Liver (tissue), 8 donors: ENCODE measurements at regions not wholly inside any gene's neighbourhood (a gene's known extent, or its start where the extent isn't known, plus 50 kb on each side); places are given as distances from the start of the nearest gene placed in this dataset.
"Not testable (repeated sequence)": the region's sequence is repeated elsewhere in the genome, so short reads cannot be mapped to it uniquely, and the experiment has no call there.

Experiments used
- DNase-seq: peaks from one replicate; pipeline ENCODE4 v3.0.0-alpha.2; 2017; ENCODE audit warnings: low spot score
- H3K27ac ChIP-seq, 2 donors: one replicate each; pipeline ENCODE4 v1.7.0; 2013; ENCODE audit warnings: inconsistent platforms in 2 of 2, low read length in 2 of 2, control low read depth in 1 of 2, low read depth in 1 of 2, mild to moderate bottlenecking in 1 of 2
- H3K27me3 ChIP-seq, 4 donors: one replicate each; pipeline versions ENCODE4 v1.6.1 to v1.7.0; 2013; ENCODE audit warnings: low read length in 3 of 4, inconsistent platforms in 1 of 4, mild to moderate bottlenecking in 1 of 4, moderate library complexity in 1 of 4; ENCODE audit not compliant: control insufficient read depth in 4 of 4, insufficient read depth in 4 of 4
- H3K36me3 ChIP-seq, 4 donors: one replicate each; pipeline versions ENCODE4 v1.6.1 to v1.7.0; 2013; ENCODE audit warnings: low read length in 3 of 4, mild to moderate bottlenecking in 3 of 4, low read depth in 1 of 4, moderate library complexity in 1 of 4; ENCODE audit not compliant: control insufficient read depth in 4 of 4, insufficient read depth in 3 of 4
- H3K4me1 ChIP-seq, 4 donors: one replicate each; pipeline versions ENCODE4 v1.6.1 to v1.7.0; 2013; ENCODE audit warnings: low read length in 3 of 4, mild to moderate bottlenecking in 3 of 4, moderate library complexity in 1 of 4; ENCODE audit not compliant: control insufficient read depth in 4 of 4, insufficient read depth in 4 of 4
- H3K4me3 ChIP-seq, 3 donors: one replicate each; pipeline versions ENCODE4 v1.6.1 to v1.7.0; 2013; ENCODE audit warnings: low read length in 3 of 3, control low read depth in 1 of 3, low read depth in 1 of 3, mild to moderate bottlenecking in 1 of 3
- H3K9ac ChIP-seq, 2 donors: one replicate each; pipeline ENCODE4 v1.7.0; 2013; ENCODE audit warnings: low read length in 2 of 2, mild to moderate bottlenecking in 2 of 2, moderate library complexity in 2 of 2, control low read depth in 1 of 2, low read depth in 1 of 2
- H3K9me3 ChIP-seq, 4 donors: one replicate each; pipeline versions ENCODE4 v1.6.1 to v1.7.0; 2013; ENCODE audit warnings: low read length in 3 of 4; ENCODE audit not compliant: control insufficient read depth in 4 of 4
- EGR1 ChIP-seq, 2 donors: IDR thresholded peaks; 2 replicates each; pipeline ENCODE4 v1.6.1; 2016 to 2018; ENCODE audit warnings: antibody characterized with exemption in 2 of 2, low read depth in 2 of 2
- FOXA1 ChIP-seq: IDR thresholded peaks from 2 replicates; pipeline ENCODE4 v1.6.1; 2016; ENCODE audit warnings: antibody characterized with exemption
- FOXA2 ChIP-seq: IDR thresholded peaks from 2 replicates; pipeline ENCODE4 v1.6.1; 2016; ENCODE audit warnings: antibody characterized with exemption
- HNF4A ChIP-seq, 2 donors: conservative IDR thresholded peaks; 2 replicates each; pipeline ENCODE4 v1.6.1; 2016; ENCODE audit warnings: antibody characterized with exemption in 2 of 2, mild to moderate bottlenecking in 2 of 2
- HNF4G ChIP-seq: IDR thresholded peaks from 2 replicates; pipeline ENCODE4 v1.6.1; 2016; ENCODE audit warnings: antibody characterized with exemption
- JUND ChIP-seq, 2 donors: IDR thresholded peaks; 2 replicates each; pipeline ENCODE4 v1.6.1; 2016; ENCODE audit warnings: antibody characterized with exemption in 2 of 2
- MAX ChIP-seq: IDR thresholded peaks from 2 replicates; pipeline ENCODE4 v1.6.1; 2016; ENCODE audit warnings: antibody characterized with exemption
- NR2F2 ChIP-seq: IDR thresholded peaks from 2 replicates; pipeline ENCODE4 v1.6.1; 2016; ENCODE audit warnings: antibody characterized with exemption
- RAD21 ChIP-seq, 2 donors: IDR thresholded peaks; 2 replicates each; pipeline ENCODE4 v1.6.1; 2016; ENCODE audit warnings: antibody characterized with exemption in 2 of 2, mild to moderate bottlenecking in 2 of 2
- REST ChIP-seq: IDR thresholded peaks from 2 replicates; pipeline ENCODE4 v1.6.1; 2016; ENCODE audit warnings: antibody characterized with exemption, mild to moderate bottlenecking
- RXRA ChIP-seq, 2 donors: IDR thresholded peaks; 2 replicates each; pipeline ENCODE4 v1.6.1; 2017 to 2018; ENCODE audit warnings: antibody characterized with exemption in 2 of 2, mild to moderate bottlenecking in 1 of 2
- SP1 ChIP-seq: IDR thresholded peaks from 2 replicates; pipeline ENCODE4 v1.6.1; 2018; ENCODE audit warnings: antibody characterized with exemption, mild to moderate bottlenecking
- TAF1 ChIP-seq: conservative IDR thresholded peaks from 2 replicates; pipeline ENCODE4 v1.6.1; 2016; ENCODE audit warnings: antibody characterized with exemption, mild to moderate bottlenecking
- YY1 ChIP-seq: IDR thresholded peaks from 2 replicates; pipeline ENCODE4 v1.6.1; 2016; ENCODE audit warnings: antibody characterized with exemption, mild to moderate bottlenecking
- ZBTB33 ChIP-seq: IDR thresholded peaks from 2 replicates; pipeline ENCODE4 v1.6.1; 2016; ENCODE audit warnings: antibody characterized with exemption
- WGBS: extraction: QIAGEN DNeasy Blood & Tissue Kit; methylation state at CpG from one replicate; pipeline ENCODE4 v1.1.7; 2013; 5-methylcytosine and 5-hydroxymethylcytosine counted together
- TF ChIP-seq, protein P1 (sequence below): fragments of 150-350 bp; IDR thresholded peaks from 2 replicates; pipeline ENCODE4 v1.5.1; 2017; ENCODE audit warnings: improper control_type of control experiment, low read depth, low read length; ENCODE audit not compliant: missing input control
- donor health status: healthy.
- donor health status: healthy.
- donor health status: healthy.
- donor health status: healthy.
- donor health status: healthy.

DNA sequence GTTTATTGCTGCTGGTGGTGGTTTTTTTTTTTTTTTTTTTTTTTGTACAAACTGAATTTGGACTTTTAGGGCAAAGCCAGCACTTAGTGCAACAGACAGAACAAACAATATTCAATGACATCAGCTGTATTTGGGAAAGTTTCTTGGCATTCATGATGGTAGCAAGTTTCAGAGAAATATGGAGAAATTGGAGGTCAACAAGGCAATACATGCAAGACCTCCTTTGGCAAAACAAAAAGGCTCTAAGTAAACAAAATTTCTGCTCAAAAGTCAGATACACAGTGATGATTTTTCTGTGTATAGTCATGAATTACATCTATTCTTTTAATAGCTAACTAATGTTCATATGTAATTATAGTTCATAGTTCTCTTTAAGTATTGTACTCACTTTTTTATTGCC lies 612.5 kb upstream of the LUZP2 start:
- H3K9ac ChIP-seq = no peak overlapping the region
- no peaks in the 10 kb centered on the region for H3K27me3 ChIP-seq
- no peaks in the 10 kb centered on the region for H3K9me3 ChIP-seq
- H3K36me3 ChIP-seq = no peaks in the 10 kb centered on the region
- H3K4me3 ChIP-seq = no peak overlapping the region
- H3K27ac ChIP-seq = no peak overlapping the region
- TF ChIP-seq RAD21 (IDR thresholded peaks at IDR 0.05) (no peak), MAX (no peak), HNF4G (no peak), HNF4A (conservative IDR thresholded peaks at IDR 0.05) (no peak), RXRA (IDR thresholded peaks at IDR 0.05) (no peak), FOXA1 (no peak), EGR1 (IDR thresholded peaks at IDR 0.05; ENCODE audit: low read depth in 2 of 2) (no peak), REST (no peak), ZBTB33 (no peak), TAF1 (no peak), FOXA2 (no peak), JUND (IDR thresholded peaks at IDR 0.05) (no peak), YY1 (no peak)
- TF ChIP-seq, protein P1, sequence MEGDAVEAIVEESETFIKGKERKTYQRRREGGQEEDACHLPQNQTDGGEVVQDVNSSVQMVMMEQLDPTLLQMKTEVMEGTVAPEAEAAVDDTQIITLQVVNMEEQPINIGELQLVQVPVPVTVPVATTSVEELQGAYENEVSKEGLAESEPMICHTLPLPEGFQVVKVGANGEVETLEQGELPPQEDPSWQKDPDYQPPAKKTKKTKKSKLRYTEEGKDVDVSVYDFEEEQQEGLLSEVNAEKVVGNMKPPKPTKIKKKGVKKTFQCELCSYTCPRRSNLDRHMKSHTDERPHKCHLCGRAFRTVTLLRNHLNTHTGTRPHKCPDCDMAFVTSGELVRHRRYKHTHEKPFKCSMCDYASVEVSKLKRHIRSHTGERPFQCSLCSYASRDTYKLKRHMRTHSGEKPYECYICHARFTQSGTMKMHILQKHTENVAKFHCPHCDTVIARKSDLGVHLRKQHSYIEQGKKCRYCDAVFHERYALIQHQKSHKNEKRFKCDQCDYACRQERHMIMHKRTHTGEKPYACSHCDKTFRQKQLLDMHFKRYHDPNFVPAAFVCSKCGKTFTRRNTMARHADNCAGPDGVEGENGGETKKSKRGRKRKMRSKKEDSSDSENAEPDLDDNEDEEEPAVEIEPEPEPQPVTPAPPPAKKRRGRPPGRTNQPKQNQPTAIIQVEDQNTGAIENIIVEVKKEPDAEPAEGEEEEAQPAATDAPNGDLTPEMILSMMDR = no peak
- no peaks in the 10 kb centered on the region for H3K4me1 ChIP-seq
- DNase-seq = no peak

DNA sequence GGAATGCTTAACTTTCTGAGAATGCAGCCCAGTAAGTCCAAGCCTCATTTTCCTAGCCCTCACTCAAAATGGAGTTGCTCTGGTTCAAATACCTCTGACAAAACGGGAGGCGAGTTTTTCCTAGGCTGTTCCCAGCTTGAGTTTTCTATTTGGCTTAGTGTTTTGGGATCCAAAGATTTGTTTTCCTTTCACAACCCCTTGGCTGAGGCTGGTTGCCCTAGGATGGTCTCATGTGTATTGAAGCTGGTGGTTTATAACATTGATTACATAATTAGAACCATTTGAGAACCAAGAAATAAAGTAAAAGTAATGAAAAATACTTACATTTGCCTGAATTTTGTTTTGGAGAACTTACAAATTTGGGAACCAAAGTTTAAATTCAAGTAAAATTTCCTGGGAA lies 611.1 kb upstream of the LUZP2 start:
- Histone ChIP-seq H3K27me3 (no peaks in the 10 kb centered on the region), H3K4me3 (no peak overlapping the region), H3K27ac (no peak overlapping the region), H3K9ac (no peak overlapping the region), H3K4me1 (no peaks in the 10 kb centered on the region), H3K36me3 (no peaks in the 10 kb centered on the region), H3K9me3 (no peaks in the 10 kb centered on the region)
- 67% methylated on average over 2 of the region's 2 CpGs for WGBS
- TF ChIP-seq, protein P1 = no peak
- no peak for TF ChIP-seq SP1
- TF ChIP-seq RXRA (IDR thresholded peaks at IDR 0.05) = no peak
- no peak for TF ChIP-seq JUND (IDR thresholded peaks at IDR 0.05)
- no peak for TF ChIP-seq NR2F2
- no peak for TF ChIP-seq HNF4G
- no peak for TF ChIP-seq YY1
- no peak for TF ChIP-seq RAD21 (IDR thresholded peaks at IDR 0.05)
- TF ChIP-seq HNF4A (conservative IDR thresholded peaks at IDR 0.05) = no peak
- no peak for TF ChIP-seq FOXA2
- no peak for DNase-seq

GRCh38 chr11:23887122-23887521 lies 609.7 kb upstream of the LUZP2 start:
- not testable (repeated sequence) for H3K9ac ChIP-seq, H3K4me1 ChIP-seq, H3K4me3 ChIP-seq, H3K27ac ChIP-seq, H3K9me3 ChIP-seq, H3K36me3 ChIP-seq, DNase-seq, H3K27me3 ChIP-seq
- WGBS = 66% methylated on average over 4 of the region's 4 CpGs
